B cell (primary cell): ENCODE measurements at regions not wholly inside any gene's neighbourhood (a gene's known extent, or its start where the extent isn't known, plus 50 kb on each side); places are given as distances from the start of the nearest gene placed in this dataset.

Experiments
- ATAC-seq: fragments of 200-7000 bp; cut with Tn5 transposase; one replicate; pipeline ENCODE4 v1.10.0; 2021; ENCODE audit warnings: low read depth, mild to moderate bottlenecking, moderate number of reproducible peaks, moderate library complexity
- CTCF ChIA-PET: fragments of 350-600 bp; sonication (Branson Sonifier 250); formaldehyde crosslinking; loops from one replicate; lab custom pipeline; 2021; ENCODE audit warnings: antibody characterized with exemption, inconsistent platforms; lab: Charles Lee
- POLR2A ChIA-PET: fragments of 350-600 bp; sonication (Branson Sonifier 250); formaldehyde crosslinking; loops from one replicate; lab custom pipeline; 2021; ENCODE audit warnings: antibody characterized with exemption; lab: Charles Lee
- DNase-seq: peaks from one replicate; pipeline ENCODE4 v3.0.0; 2013
- H2AFZ ChIP-seq: 2 replicates; pipeline ENCODE4 v1.6.1; 2012; ENCODE audit warnings: mild to moderate bottlenecking, low read depth, low read length; ENCODE audit not compliant: insufficient read depth, poor library complexity, severe bottlenecking
- H3K27ac ChIP-seq, 2 donors: 1 replicate in 1 of 2; 2 replicates in 1 of 2; pipeline ENCODE4 v1.5.1; 2012 to 2013; ENCODE audit warnings: low read length in 2 of 2, mild to moderate bottlenecking in 2 of 2, moderate library complexity in 1 of 2
- H3K27me3 ChIP-seq, 4 experiments: fragments of 200-600 bp in 1 of 4; sonication (generic) in 1 of 4; replicated peaks in 1 of 4; 1 replicate in 2 of 4; 2 replicates in 2 of 4; pipeline versions ENCODE4 v1.6.1 to v1.7.0; 2013 to 2016; ENCODE audit warnings: low read length in 3 of 4, mild to moderate bottlenecking in 2 of 4, mixed read lengths in 1 of 4, moderate library complexity in 1 of 4; ENCODE audit not compliant: insufficient read depth in 4 of 4, control insufficient read depth in 3 of 4; ENCODE audit errors: control extremely low read depth in 1 of 4
- H3K36me3 ChIP-seq, 2 experiments: replicated peaks in 1 of 2; 1 replicate in 1 of 2; 2 replicates in 1 of 2; pipeline versions ENCODE4 v1.6.1 to v1.7.1; 2013; ENCODE audit warnings: low read length in 1 of 2; ENCODE audit not compliant: insufficient read depth in 2 of 2, control insufficient read depth in 1 of 2; ENCODE audit errors: control extremely low read depth in 1 of 2, extremely low read depth in 1 of 2
- H3K4me1 ChIP-seq, 2 donors: fragments of 200-600 bp in 1 of 2; sonication (generic) in 1 of 2; 1 replicate in 1 of 2; 2 replicates in 1 of 2; pipeline versions ENCODE4 v1.5.1 to v1.6.1; 2013 to 2017; ENCODE audit warnings: low read length in 2 of 2; ENCODE audit not compliant: control insufficient read depth in 2 of 2, insufficient read depth in 2 of 2
- H3K4me2 ChIP-seq: replicated peaks from 2 replicates; pipeline ENCODE3; 2012; ENCODE audit warnings: mild to moderate bottlenecking, low read depth, low read length; ENCODE audit not compliant: poor library complexity, severe bottlenecking
- H3K4me3 ChIP-seq, 5 experiments: fragments of 200-600 bp in 1 of 5; sonication (generic) in 1 of 5; 1 replicate in 3 of 5; 2 replicates in 2 of 5; pipeline versions ENCODE4 v1.5.1 to v1.7.0; 2011 to 2016; ENCODE audit warnings: low read length in 4 of 5, mild to moderate bottlenecking in 4 of 5, low read depth in 2 of 5, control low read depth in 1 of 5, moderate library complexity in 1 of 5; ENCODE audit not compliant: insufficient read depth in 1 of 5; ENCODE audit errors: control extremely low read depth in 1 of 5, extremely low read depth in 1 of 5
- H3K79me2 ChIP-seq: fragments of 200-600 bp; sonication (generic); one replicate; pipeline ENCODE4 v1.6.0; 2016; ENCODE audit warnings: low read length; ENCODE audit not compliant: control insufficient read depth, insufficient read depth
- H3K9ac ChIP-seq: fragments of 200-600 bp; sonication (generic); 2 replicates; pipeline ENCODE4 v1.6.1; 2017; ENCODE audit warnings: mild to moderate bottlenecking, low read length, moderate library complexity
- H3K9me3 ChIP-seq, 3 donors: one replicate each; pipeline versions ENCODE4 v1.6.1 to v1.7.1; 2013; ENCODE audit warnings: low read length in 2 of 3; ENCODE audit not compliant: control insufficient read depth in 2 of 3, insufficient read depth in 1 of 3; ENCODE audit errors: control extremely low read depth in 1 of 3
- H4K20me1 ChIP-seq: 2 replicates; pipeline ENCODE4 v1.6.0; 2012; ENCODE audit warnings: mild to moderate bottlenecking, low read length; ENCODE audit not compliant: insufficient read depth, control insufficient read depth, poor library complexity, severe bottlenecking
- H3K27ac Mint-ChIP-seq: one replicate; pipeline ENCODE4 v1.8.0; 2021; ENCODE audit warnings: mixed read lengths
- H3K27me3 Mint-ChIP-seq: one replicate; pipeline ENCODE4 v1.8.0; 2021; ENCODE audit warnings: mixed read lengths
- H3K4me1 Mint-ChIP-seq: one replicate; pipeline ENCODE4 v1.8.0; 2021; ENCODE audit warnings: mixed read lengths
- H3K4me3 Mint-ChIP-seq: one replicate; pipeline ENCODE4 v1.8.0; 2021; ENCODE audit warnings: mixed read lengths
- H3K9me3 Mint-ChIP-seq: one replicate; pipeline ENCODE4 v1.8.0; 2022; ENCODE audit warnings: mixed read lengths; ENCODE audit not compliant: insufficient read depth
- CTCF ChIP-seq: fragments of 200-600 bp; IDR thresholded peaks from one replicate; pipeline ENCODE4 v1.8.0; 2022; ENCODE audit warnings: antibody characterized with exemption, mild to moderate bottlenecking
- EZH2 ChIP-seq: IDR thresholded peaks from 2 replicates; pipeline ENCODE4 v1.6.1; 2012; ENCODE audit warnings: borderline replicate concordance, low read depth, mild to moderate bottlenecking, moderate library complexity, low read length; ENCODE audit not compliant: insufficient read depth, poor library complexity, severe bottlenecking
- WGBS: methylation state at CpG from one replicate; pipeline ENCODE4 v1.1.5; 2013; ENCODE audit warnings: missing lambda C conversion rate; ENCODE audit not compliant: insufficient coverage; 5-methylcytosine and 5-hydroxymethylcytosine counted together
- intact Hi-C: fragments of 100-400 bp; cut with micrococcal nuclease; formaldehyde crosslinking; loops from one replicate; pipeline ENCODE4 v1.10.0; 2022

GRCh38 chr3:110139048-110139447 lies 801.7 kb upstream of the DPPA4 start:
- intact Hi-C loops: no loop called here
- no peak overlapping the region for H3K4me3 Mint-ChIP-seq
- peaks cover 0 to 5% (median 0%) of the 10 kb centered on the region in 3 donors for H3K9me3 ChIP-seq
- no peak for ATAC-seq
- H4K20me1 ChIP-seq: no peaks in the 10 kb centered on the region
- no peak overlapping the region for H2AFZ ChIP-seq
- no peak overlapping the region for H3K27ac ChIP-seq
- no peak overlapping the region for H3K4me3 ChIP-seq
- no peak overlapping the region for H3K4me2 ChIP-seq
- H3K4me1 ChIP-seq: no peaks in the 10 kb centered on the region
- POLR2A ChIA-PET: no interaction called here
- DNase-seq: no peak
- H3K79me2 ChIP-seq: no peaks in the 10 kb centered on the region
- no peak for TF ChIP-seq EZH2
- TF ChIP-seq CTCF: no peak
- CTCF ChIA-PET: interaction anchor here (0.8 kb wide), 1 partner anchor 23 kb away, joined by 4 read pairs; no protein-coding TSS in a partner anchor
- peaks cover 5% of the 10 kb centered on the region for H3K9me3 Mint-ChIP-seq
- H3K4me1 Mint-ChIP-seq: no peaks in the 10 kb centered on the region
- WGBS: 63% methylated on average over 2 of the region's 4 CpGs
- no peaks in the 10 kb centered on the region for H3K36me3 ChIP-seq
- H3K27me3 ChIP-seq: no peaks in the 10 kb centered on the region
- no peak overlapping the region for H3K9ac ChIP-seq
- no peak overlapping the region for H3K27ac Mint-ChIP-seq
- no peaks in the 10 kb centered on the region for H3K27me3 Mint-ChIP-seq

- Histone ChIP-seq H3K9ac (no peak overlapping the region), H3K27me3 (no peaks in the 10 kb centered on the region), H3K4me2 (no peak overlapping the region), H3K9me3 (peaks cover 0 to 3% (median 0%) of the 10 kb centered on the region in 3 donors), H3K36me3 (no peaks in the 10 kb centered on the region), H3K4me3 (no peak overlapping the region), H3K4me1 (no peaks in the 10 kb centered on the region), H2AFZ (no peak overlapping the region), H4K20me1 (no peaks in the 10 kb centered on the region), H3K79me2 (no peaks in the 10 kb centered on the region), H3K27ac (no peak overlapping the region)
- ATAC-seq: no peak
- ChIA-PET POLR2A (no interaction called here), CTCF (interaction anchor here (0.8 kb wide), 1 partner anchor 23 kb away, joined by 4 read pairs; no protein-coding TSS in a partner anchor)
- WGBS: 91% methylated on average over 1 of the region's 2 CpGs
- Mint-ChIP-seq H3K9me3 (peaks cover 5% of the 10 kb centered on the region), H3K27ac (no peak overlapping the region), H3K27me3 (no peaks in the 10 kb centered on the region), H3K4me3 (no peak overlapping the region), H3K4me1 (no peaks in the 10 kb centered on the region)
- intact Hi-C loops: no loop called here
- no peak for DNase-seq
- TF ChIP-seq EZH2 (no peak), CTCF (no peak)
Measured at GRCh38 chr3:110139821-110140220, 802.5 kb upstream of the DPPA4 start.
